HTR-8/SVneo (cell line): ENCODE measurements at regions not wholly inside any gene's neighbourhood (a gene's known extent, or its start where the extent isn't known, plus 50 kb on each side); places are given as distances from the start of the nearest gene placed in this dataset.

Experiments used
- DNase-seq: peaks from one replicate; pipeline ENCODE4 v3.0.0; 2011; ENCODE audit warnings: low spot score, mixed read lengths; ENCODE audit not compliant: insufficient read length
- FAIRE-seq: peaks from 2 replicates; lab custom pipeline; 2011; peaks lifted over from hg19 to GRCh38; lab: Jason Lieb, UNC

DNA sequence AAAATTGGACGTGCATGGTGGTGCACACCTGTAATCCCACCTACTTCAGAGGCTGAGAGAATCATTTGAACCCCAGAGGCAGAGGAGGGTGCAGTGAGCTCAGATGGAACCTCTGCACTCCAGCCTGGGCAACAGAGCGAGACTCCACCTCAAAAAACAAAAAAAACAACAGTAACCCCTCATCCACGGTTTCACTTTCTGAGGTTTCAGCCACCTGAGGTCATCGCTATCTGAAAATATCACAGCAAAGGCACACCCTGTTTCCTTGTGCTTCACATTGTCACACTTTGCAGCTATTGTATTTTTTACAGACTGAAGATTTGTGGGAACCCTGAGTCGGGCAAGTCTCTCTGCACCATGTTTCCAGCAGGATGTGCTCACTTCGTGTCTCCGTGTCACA, 54.1 kb upstream of the FOXQ1 start:
- FAIRE-seq (no peak), DNase-seq (no peak)

DNA sequence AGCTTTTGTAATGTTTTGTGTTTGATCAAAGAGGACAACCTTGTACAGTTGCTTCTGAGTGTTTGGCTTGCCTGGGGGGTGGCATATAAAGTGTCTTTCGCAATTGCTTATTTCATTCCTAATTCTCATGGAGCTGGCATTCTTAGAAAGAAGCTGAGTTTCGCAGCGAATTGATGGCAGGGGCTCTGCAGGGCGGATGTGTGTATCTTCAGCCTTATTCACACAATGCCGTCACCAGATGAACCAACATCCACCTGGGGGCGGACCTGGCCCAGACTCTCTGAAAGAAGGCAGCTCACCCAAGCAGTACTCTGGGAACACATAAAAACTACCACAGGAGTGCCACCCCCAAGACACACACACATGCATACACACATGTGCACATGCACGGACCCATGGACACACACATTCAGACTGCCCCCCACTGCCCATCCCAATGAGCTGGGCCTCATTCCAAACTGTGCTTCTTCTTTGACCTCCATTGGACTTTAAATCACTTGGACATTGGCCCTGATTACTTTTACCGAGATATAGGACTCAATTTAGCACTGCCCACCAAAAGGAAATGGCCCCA, 55.4 kb upstream of the FOXQ1 start:
- no peak for FAIRE-seq
- no peak for DNase-seq

DNA sequence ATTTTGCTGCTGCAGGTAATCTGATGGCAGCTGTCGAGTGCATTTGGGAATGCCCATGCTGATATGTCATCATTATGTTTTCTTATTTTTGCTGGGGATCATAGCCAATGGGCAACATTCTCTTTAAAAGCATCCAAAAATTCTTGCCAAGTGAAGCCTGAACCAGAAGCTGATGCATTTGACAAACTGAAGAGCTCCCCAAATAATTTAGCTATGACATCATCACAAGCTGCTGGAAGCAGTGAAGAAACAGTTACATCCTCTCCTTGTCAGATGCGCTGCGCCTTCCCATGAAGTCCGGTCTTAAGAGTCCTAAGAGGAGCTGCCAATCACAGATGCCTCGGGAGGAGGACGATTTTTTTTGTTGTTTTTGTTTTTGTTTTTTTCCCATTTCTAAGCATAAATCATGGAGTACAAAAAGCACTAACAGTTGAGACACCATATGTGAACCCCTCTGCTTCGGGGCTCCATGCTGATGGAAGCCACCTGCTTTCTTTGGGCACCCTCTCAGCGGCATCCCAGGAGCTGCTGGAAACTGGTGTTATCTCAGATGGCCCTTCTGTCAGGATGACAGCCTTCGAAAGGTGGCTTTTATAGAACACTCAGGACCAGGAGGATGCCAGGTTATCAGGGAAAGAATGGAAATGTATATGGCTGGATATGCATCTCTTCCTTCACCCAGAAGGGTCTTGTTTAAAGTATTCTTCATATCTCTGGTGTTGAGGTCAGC, 56.1 kb upstream of the FOXQ1 start:
- no peak for DNase-seq
- no peak for FAIRE-seq

DNA sequence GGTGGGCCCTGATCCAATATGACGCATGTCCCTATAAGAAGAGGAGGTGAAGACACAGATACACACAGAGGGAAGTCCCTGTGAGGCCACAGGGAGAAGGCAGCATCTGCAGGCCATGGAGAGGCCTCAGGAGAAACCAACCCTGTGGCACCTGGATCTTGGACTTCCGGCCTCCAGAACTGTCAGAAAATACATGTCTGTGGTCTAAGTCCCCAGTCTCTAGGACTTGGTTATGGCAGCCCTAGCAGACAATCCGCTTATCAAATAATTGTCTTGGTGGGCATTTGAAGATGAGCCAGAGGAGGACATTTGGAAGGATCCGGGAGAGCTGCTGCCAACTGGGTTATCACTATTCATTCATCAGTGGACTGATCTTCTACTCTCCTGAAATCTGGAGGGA, 57.6 kb upstream of the FOXQ1 start:
- no peak for FAIRE-seq
- DNase-seq = no peak

DNA sequence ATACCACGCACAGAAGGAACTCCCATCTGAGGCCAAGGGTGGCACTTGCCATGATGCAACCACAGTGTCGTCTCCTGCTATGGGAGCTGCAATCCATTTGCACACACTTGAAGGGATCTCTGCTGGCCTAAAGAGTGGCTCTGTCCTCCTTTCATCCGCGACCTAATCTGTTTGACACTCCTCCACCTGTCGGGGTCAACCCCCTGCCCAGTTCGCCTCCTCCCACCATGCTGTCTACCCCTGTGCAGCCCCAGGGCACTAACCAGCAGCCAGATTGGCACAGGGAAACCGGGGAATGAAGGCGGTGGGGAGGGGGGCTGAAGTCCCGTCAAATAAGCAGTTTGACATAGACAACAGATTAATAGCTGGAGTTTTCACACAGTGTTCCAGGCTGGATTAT, 58.1 kb upstream of the FOXQ1 start:
- no peak for DNase-seq
- FAIRE-seq = no peak

DNA sequence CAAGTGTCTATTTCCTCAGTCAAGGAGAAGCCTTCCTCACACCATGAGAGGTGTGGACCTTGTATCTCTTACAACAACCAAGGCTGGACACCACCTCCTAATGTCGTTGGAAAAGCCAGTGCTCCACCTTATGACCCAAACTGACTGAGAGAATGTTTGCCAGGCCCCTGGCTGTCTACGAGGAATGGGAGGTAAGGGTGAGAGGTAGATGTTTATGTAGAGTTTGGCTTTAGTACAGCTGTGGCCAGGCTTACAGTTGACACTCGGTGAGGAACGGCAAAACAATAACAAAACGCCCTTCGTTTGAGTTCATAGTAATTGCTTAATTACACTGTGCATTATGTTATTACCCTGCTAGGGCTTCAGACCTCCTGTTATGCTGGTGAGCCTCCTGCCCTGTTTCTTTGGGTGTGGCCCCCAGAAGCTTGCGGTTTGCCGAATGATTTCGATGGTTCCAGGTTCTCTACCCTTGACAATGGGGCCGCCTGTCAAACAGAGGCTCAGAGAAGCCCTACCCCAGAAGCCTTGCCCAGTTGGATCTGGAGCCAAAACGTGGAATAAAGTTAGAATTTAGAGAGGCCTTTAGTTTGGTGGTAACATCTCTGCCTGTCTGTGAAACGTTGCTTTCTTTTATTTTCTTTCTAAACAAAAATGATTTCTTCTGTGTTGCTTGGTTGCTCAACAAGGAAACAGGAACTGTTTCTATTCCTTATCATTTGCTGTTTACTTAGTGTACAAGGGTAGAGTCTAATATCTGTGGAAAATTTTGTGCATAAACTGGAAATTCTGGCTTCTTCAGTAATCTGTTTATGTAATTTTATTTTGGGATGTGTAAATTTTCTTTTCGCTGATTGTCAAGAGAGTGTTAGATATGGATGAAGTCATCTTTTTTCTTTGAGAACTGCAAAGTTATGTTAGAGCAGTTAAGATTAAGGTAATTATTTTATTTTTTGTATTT, 60.4 kb upstream of the FOXQ1 start:
- FAIRE-seq = no peak
- DNase-seq = no peak

DNA sequence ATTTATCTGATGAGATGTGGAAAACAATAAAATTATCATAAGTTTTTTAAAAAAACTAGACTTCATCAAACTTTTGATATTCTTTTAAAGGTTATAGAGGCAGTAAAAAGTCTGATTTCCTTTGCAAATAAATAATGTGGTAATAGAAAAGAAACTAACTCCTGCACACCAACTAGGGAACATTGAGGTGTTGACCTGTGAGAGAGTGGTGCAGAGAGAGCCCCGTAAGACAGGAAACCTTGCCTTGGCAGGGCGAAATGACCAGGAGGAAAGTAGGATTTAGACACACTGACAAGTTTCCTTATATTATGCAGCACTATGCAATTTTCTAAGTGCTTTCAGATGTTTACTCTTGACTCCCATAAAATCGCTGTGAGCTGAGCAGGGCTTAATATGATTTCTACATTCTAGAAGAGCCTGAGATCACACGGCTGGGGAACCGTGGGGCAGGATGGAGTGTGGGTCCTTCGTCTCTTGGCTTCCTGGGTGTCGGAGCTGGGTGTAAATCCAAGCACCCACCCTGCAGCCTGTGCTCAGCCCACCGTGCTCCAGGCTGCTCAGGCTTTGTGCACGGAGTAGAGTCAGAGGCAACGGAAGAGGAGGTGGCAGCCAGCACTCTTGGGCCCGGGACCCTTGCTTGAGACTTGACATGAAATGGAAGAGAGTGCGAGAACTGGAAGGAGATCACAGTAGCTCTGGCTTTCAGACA, 61.3 kb upstream of the FOXQ1 start:
- no peak for FAIRE-seq
- DNase-seq = no peak

DNA sequence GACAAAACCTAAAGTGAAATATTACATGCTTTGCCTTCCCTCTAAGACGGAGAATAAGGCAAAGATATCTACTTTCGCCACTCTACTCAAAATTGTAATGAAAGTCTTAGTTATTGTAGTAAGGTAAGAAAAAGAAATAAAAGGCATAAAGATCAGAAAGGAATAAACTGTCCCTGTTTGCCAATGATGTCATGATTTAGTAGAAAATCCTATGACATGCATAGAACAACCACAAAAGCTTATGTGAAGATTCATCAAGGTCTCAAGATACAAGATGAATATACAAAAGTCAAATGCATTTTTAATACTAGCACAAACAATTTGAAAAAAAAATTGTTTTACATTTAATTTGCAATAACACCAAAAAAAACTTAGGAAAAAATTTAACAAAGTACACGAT, 64.0 kb upstream of the FOXQ1 start:
- FAIRE-seq = no peak
- no peak for DNase-seq

DNA sequence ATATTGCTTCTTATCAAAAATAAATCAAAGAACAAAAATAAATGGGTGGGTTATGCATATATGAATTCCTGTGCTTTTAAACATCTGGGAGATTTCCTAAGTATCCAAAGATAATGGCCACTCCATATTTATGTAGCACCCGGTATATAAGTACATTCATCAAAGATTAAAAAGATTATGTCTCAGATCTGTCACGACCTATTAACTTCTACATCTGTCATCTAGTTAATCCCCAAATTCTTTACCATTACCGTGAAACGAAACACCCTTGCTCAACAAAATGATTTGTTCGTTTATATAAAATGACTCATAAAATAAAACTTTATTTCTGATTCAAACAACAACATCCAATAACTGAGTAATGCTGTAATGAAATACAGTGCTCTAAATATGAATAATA, 64.8 kb upstream of the FOXQ1 start:
- FAIRE-seq (no peak), DNase-seq (no peak)

DNA sequence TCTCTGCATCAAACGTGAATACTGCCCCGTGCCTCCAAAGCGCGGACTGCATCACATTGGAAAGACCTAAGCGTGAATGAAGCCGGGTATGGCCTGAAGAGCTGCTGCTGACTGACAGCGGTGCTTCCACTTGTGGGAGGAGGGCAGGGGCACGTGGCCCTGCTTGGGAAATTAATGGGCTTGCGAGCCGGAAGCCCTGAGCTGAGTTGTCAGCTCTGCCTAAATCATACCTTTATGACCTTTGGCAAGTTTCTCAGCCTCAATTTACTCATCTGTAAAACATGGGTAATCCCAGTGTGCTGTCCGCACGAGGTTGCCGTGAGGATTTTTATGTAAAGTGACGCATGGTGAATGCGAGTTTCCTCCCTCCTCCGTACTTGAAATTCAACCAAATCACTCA, 67.0 kb upstream of the FOXQ1 start:
- no peak for DNase-seq
- FAIRE-seq = no peak

DNA sequence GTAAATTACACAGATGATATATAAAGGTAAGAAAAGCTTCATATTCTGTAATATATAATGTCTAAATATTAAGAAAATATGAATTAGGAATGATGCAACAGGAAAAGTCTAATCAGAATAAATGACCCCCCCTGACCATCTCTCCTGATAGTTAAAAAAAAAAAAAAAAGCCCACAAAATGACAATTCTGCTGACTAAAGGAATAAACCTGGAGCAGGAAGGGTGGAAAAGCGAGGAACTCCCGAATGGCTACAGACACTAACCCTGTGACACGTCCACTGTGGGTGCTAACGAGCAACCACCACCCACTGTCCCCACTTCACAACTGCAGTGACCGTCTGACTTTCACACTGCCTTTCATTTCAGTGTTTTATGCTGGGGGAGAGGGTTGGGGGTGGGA, 67.6 kb upstream of the FOXQ1 start:
- FAIRE-seq (no peak), DNase-seq (no peak)

DNA sequence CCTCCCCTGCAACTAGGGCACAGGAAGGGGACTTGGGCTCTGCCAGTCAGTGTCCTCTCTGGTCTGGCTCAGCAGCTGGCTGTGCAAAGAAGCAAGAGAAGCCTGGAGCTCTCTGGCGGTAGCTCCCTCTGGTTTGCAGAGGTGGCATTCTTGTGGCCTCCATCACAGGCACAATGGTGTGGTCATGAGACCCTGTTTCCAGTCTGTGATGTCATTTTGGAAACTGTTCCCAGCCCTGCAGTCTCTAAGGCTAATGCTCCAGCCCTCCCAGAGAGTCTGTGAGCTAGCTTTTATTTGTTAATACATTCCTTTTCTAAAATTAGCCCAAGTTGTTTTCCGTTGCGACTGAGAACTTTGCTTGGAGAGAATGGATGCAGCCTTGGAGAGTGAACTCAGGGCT, 69.5 kb upstream of the FOXQ1 start:
- no peak for FAIRE-seq
- no peak for DNase-seq

DNA sequence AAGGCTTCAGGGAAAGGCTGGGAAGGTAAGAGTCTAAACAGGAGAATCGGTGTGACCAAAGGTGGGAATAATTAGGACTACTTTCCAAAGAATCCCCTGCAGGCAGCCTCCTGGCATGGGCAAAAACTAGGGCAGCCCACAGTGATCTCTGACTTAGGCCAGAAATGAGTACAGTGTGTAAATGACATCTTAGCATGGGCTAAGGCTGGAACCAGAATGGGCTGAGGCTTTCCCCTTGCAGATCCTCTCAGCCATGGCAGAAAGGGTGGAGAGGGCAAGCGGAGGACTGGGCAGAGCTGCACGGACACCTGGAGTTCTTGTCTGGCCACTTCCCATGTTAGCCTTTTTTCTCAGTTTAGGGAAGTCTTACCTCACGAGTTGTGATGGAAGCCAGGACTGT, 69.9 kb upstream of the FOXQ1 start:
- FAIRE-seq = no peak
- no peak for DNase-seq

DNA sequence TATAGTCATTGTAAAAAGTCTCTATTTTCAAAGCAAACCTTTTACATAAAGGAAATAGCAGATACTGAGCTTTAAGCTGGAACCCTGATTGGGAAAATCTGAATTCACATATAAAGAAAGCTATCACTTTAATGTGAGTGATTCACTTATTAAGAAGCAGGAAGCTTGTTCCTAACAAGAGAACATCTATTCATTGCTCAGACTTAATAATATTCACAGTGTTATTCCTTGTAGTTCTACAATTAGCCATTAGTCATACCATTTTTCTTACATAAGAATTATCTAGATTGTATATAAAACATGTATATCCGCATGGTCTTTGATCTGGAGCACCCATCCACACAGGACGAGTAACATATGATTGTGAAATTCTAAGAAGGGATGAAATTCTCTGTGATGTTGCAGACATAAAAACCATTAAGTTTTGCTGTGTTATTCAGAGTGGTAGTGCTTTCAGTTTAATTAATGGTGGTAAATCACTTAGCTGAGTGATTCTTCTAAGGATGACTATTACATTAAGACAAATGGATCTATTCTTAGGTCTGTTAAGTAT, 71.1 kb upstream of the FOXQ1 start:
- FAIRE-seq = no peak

DNA sequence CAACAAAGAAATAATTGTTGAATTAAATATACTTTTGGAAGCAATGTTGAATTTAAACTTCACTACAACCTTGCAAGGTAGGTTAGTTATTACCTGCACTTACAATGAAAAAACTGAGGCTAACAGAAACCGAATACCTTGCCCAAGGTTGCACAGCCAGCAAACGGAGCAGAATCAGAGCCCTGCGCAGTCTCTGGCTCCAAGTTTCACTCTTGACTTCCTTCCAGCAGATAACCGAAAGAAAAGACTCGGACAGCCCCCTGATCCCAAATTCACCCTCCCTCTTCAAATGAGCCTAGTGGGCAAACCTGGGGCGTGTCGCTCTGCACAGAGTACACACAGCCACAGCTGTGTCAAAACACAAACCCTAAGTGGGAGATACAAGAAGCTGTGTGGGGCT, 72.1 kb upstream of the FOXQ1 start:
- FAIRE-seq = no peak
- DNase-seq = no peak

More for the DNA sequence above, 71.1 kb upstream of the FOXQ1 start:
- no peak for DNase-seq

DNA sequence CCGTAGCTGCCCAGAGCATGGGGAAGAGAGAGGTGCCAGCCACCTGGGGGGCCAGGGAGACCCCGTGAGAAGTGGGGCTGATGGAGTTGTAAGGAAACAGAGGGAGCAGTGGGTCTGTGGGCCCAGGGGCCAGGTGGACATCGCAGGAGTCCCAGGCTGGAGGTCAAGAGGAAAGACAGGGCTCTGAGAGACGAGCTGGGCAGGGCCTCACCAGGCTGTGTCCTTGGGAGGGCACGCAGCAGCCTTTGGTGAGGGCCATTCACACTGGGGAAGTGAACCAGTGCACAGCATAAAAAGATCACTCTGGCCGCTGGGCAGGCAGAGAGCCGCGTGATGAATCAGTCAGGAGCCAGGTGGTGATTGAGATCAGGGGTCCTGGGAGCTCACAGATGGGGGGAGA, 73.9 kb upstream of the FOXQ1 start:
- DNase-seq (no peak), FAIRE-seq (no peak)

DNA sequence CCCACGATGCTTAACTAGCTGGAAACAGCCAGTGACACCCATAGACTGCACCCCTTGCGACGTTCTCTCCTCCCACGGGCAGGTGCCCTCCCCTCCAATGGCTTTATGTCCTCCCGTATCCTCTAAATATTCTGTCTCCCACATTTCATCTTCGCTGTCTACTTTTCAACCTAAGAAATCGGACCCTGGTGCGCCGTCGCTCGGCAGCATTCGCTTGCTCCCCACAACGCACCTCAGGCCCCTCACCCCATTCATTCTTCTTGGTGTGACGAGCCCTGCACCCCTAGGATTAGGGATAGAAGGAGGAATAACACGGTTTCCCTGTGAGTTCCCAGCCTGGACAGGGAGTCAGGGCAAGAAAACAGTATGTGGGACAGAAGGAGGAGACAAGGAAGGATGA, 74.3 kb upstream of the FOXQ1 start:
- FAIRE-seq = no peak
- DNase-seq = no peak

DNA sequence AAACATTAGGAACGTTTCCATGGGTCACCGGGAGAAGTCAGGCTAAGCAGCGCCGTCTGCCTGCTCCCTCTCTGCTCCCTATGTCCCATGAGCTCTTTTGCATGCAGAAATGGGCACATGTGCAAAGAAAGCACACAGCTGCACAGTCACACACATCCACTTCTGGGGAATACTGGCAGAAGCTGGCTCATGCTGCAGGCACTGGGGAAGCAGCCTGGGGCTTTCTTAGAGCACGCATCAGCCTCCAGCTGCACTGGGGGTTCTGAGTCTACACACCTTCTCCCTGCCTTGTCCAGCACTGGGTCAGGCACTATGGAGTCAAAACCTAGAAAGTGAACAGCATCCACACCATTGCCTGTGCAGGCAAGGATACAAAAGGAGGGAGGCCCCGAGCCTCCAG, 76.1 kb upstream of the FOXQ1 start:
- FAIRE-seq = no peak
- no peak for DNase-seq

DNA sequence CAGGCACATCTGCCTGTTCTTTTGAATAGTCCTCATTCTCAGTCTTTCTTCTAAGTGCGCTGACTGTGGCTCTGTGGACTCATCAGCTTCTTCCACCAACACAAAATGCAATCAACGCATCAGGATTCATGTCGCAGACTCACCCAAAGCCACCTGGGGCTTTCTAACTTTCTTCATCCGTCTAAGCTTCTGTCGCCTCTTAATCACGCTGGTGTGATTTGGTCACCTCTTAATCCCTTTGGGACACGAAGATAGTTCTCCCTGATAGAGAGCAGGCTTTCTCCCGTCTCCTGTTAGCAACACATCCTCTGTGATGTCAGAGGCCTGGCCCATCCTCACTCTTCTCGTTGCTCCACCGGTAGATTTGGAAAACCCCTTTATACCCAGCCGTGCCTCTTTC, 78.0 kb upstream of the FOXQ1 start:
- DNase-seq = no peak
- no peak for FAIRE-seq

DNA sequence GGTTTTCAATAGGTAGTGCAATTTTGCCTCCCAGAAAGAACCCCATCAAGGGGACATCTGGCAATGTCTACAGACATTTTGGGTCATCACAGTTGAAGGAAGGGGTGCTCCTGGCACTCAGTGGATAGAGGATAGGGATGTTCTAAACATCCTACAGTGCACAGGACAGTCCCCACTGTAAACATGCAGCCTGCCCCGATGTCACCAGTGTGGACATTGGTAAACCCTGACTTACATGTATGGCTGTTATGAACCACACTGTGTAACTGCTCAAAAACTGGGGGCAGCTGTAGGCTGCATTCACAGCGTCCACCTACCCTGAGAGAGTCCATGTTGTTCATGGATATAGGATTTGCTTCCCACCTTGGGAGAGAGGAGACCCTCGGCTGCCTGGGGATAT, 79.3 kb upstream of the FOXQ1 start:
- DNase-seq (no peak), FAIRE-seq (no peak)
